B cell (primary cell): ENCODE measurements at regions not wholly inside any gene's neighbourhood (a gene's known extent, or its start where the extent isn't known, plus 50 kb on each side); places are given as distances from the start of the nearest gene placed in this dataset.

Experiments
- ATAC-seq: fragments of 200-7000 bp; cut with Tn5 transposase; one replicate; pipeline ENCODE4 v1.10.0; 2021; ENCODE audit warnings: low read depth, mild to moderate bottlenecking, moderate number of reproducible peaks, moderate library complexity
- CTCF ChIA-PET: fragments of 350-600 bp; sonication (Branson Sonifier 250); formaldehyde crosslinking; loops from one replicate; lab custom pipeline; 2021; ENCODE audit warnings: antibody characterized with exemption, inconsistent platforms; lab: Charles Lee
- POLR2A ChIA-PET: fragments of 350-600 bp; sonication (Branson Sonifier 250); formaldehyde crosslinking; loops from one replicate; lab custom pipeline; 2021; ENCODE audit warnings: antibody characterized with exemption; lab: Charles Lee
- DNase-seq: peaks from one replicate; pipeline ENCODE4 v3.0.0; 2013
- H2AFZ ChIP-seq: 2 replicates; pipeline ENCODE4 v1.6.1; 2012; ENCODE audit warnings: mild to moderate bottlenecking, low read depth, low read length; ENCODE audit not compliant: insufficient read depth, poor library complexity, severe bottlenecking
- H3K27ac ChIP-seq, 2 donors: 1 replicate in 1 of 2; 2 replicates in 1 of 2; pipeline ENCODE4 v1.5.1; 2012 to 2013; ENCODE audit warnings: low read length in 2 of 2, mild to moderate bottlenecking in 2 of 2, moderate library complexity in 1 of 2
- H3K27me3 ChIP-seq, 4 experiments: fragments of 200-600 bp in 1 of 4; sonication (generic) in 1 of 4; replicated peaks in 1 of 4; 1 replicate in 2 of 4; 2 replicates in 2 of 4; pipeline versions ENCODE4 v1.6.1 to v1.7.0; 2013 to 2016; ENCODE audit warnings: low read length in 3 of 4, mild to moderate bottlenecking in 2 of 4, mixed read lengths in 1 of 4, moderate library complexity in 1 of 4; ENCODE audit not compliant: insufficient read depth in 4 of 4, control insufficient read depth in 3 of 4; ENCODE audit errors: control extremely low read depth in 1 of 4
- H3K36me3 ChIP-seq, 2 experiments: replicated peaks in 1 of 2; 1 replicate in 1 of 2; 2 replicates in 1 of 2; pipeline versions ENCODE4 v1.6.1 to v1.7.1; 2013; ENCODE audit warnings: low read length in 1 of 2; ENCODE audit not compliant: insufficient read depth in 2 of 2, control insufficient read depth in 1 of 2; ENCODE audit errors: control extremely low read depth in 1 of 2, extremely low read depth in 1 of 2
- H3K4me1 ChIP-seq, 2 donors: fragments of 200-600 bp in 1 of 2; sonication (generic) in 1 of 2; 1 replicate in 1 of 2; 2 replicates in 1 of 2; pipeline versions ENCODE4 v1.5.1 to v1.6.1; 2013 to 2017; ENCODE audit warnings: low read length in 2 of 2; ENCODE audit not compliant: control insufficient read depth in 2 of 2, insufficient read depth in 2 of 2
- H3K4me2 ChIP-seq: replicated peaks from 2 replicates; pipeline ENCODE3; 2012; ENCODE audit warnings: mild to moderate bottlenecking, low read depth, low read length; ENCODE audit not compliant: poor library complexity, severe bottlenecking
- H3K4me3 ChIP-seq, 5 experiments: fragments of 200-600 bp in 1 of 5; sonication (generic) in 1 of 5; 1 replicate in 3 of 5; 2 replicates in 2 of 5; pipeline versions ENCODE4 v1.5.1 to v1.7.0; 2011 to 2016; ENCODE audit warnings: low read length in 4 of 5, mild to moderate bottlenecking in 4 of 5, low read depth in 2 of 5, control low read depth in 1 of 5, moderate library complexity in 1 of 5; ENCODE audit not compliant: insufficient read depth in 1 of 5; ENCODE audit errors: control extremely low read depth in 1 of 5, extremely low read depth in 1 of 5
- H3K79me2 ChIP-seq: fragments of 200-600 bp; sonication (generic); one replicate; pipeline ENCODE4 v1.6.0; 2016; ENCODE audit warnings: low read length; ENCODE audit not compliant: control insufficient read depth, insufficient read depth
- H3K9ac ChIP-seq: fragments of 200-600 bp; sonication (generic); 2 replicates; pipeline ENCODE4 v1.6.1; 2017; ENCODE audit warnings: mild to moderate bottlenecking, low read length, moderate library complexity
- H3K9me3 ChIP-seq, 3 donors: one replicate each; pipeline versions ENCODE4 v1.6.1 to v1.7.1; 2013; ENCODE audit warnings: low read length in 2 of 3; ENCODE audit not compliant: control insufficient read depth in 2 of 3, insufficient read depth in 1 of 3; ENCODE audit errors: control extremely low read depth in 1 of 3
- H4K20me1 ChIP-seq: 2 replicates; pipeline ENCODE4 v1.6.0; 2012; ENCODE audit warnings: mild to moderate bottlenecking, low read length; ENCODE audit not compliant: insufficient read depth, control insufficient read depth, poor library complexity, severe bottlenecking
- H3K27ac Mint-ChIP-seq: one replicate; pipeline ENCODE4 v1.8.0; 2021; ENCODE audit warnings: mixed read lengths
- H3K27me3 Mint-ChIP-seq: one replicate; pipeline ENCODE4 v1.8.0; 2021; ENCODE audit warnings: mixed read lengths
- H3K4me1 Mint-ChIP-seq: one replicate; pipeline ENCODE4 v1.8.0; 2021; ENCODE audit warnings: mixed read lengths
- H3K4me3 Mint-ChIP-seq: one replicate; pipeline ENCODE4 v1.8.0; 2021; ENCODE audit warnings: mixed read lengths
- H3K9me3 Mint-ChIP-seq: one replicate; pipeline ENCODE4 v1.8.0; 2022; ENCODE audit warnings: mixed read lengths; ENCODE audit not compliant: insufficient read depth
- EZH2 ChIP-seq: IDR thresholded peaks from 2 replicates; pipeline ENCODE4 v1.6.1; 2012; ENCODE audit warnings: borderline replicate concordance, low read depth, mild to moderate bottlenecking, moderate library complexity, low read length; ENCODE audit not compliant: insufficient read depth, poor library complexity, severe bottlenecking
- whole genome bisulfite sequencing: methylation state at CpG from one replicate; pipeline ENCODE4 v1.1.5; 2013; ENCODE audit warnings: missing lambda C conversion rate; ENCODE audit not compliant: insufficient coverage; 5-methylcytosine and 5-hydroxymethylcytosine counted together
- intact Hi-C: fragments of 100-400 bp; cut with micrococcal nuclease; formaldehyde crosslinking; loops from one replicate; pipeline ENCODE4 v1.10.0; 2022
- TF ChIP-seq, protein P1 (sequence below): fragments of 200-600 bp; IDR thresholded peaks from one replicate; pipeline ENCODE4 v1.8.0; 2022; ENCODE audit warnings: antibody characterized with exemption, mild to moderate bottlenecking

DNA sequence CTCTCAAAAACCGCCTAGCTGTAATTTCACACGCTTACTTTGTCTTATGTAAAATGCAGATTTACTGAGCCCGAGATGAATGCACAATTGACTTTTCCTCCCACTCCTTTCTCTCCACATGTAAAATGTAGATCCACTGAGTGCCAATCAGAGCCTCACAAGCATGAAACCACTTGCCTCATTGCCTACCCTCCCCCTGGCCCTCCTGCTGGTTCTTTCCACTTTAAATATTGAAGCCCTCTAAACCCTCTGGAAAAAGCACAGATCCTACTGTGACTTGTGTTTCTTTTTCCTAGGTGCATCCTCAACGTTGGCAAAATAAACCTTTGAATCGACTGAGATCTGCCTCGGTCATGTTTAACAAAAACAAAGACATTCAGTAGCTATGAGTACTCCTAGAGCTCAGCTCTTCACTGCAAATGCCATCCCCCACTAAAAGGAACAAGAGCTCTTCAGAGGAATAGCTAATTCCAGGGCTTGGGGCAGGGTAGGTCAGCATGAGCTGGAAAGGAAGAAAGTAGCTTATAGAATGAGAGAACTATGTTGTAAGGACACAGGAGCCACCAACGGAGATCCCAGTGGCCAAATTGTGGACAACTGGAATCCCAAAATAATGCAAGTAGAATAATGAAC is 365.5 kb upstream of the RUNX1 start:
- no peak overlapping the region for H3K4me2 ChIP-seq
- no peaks in the 10 kb centered on the region for H4K20me1 ChIP-seq
- Mint-ChIP-seq H3K4me3 (no peak overlapping the region), H3K9me3 (no peaks in the 10 kb centered on the region), H3K4me1 (no peaks in the 10 kb centered on the region), H3K27ac (no peak overlapping the region), H3K27me3 (peaks cover 43% of the 10 kb centered on the region)
- H3K27me3 ChIP-seq, result no peaks in the 10 kb centered on the region
- H3K4me1 ChIP-seq, result no peaks in the 10 kb centered on the region
- no peak overlapping the region for H3K27ac ChIP-seq
- no peak overlapping the region for H3K4me3 ChIP-seq
- no peaks in the 10 kb centered on the region for H3K9me3 ChIP-seq
- ChIA-PET POLR2A (no interaction called here), CTCF (interaction anchor here (1.0 kb wide), 1 partner anchor 9 kb away, joined by 3 read pairs; no protein-coding TSS in a partner anchor)
- H3K36me3 ChIP-seq, result no peaks in the 10 kb centered on the region
- no peak overlapping the region for H2AFZ ChIP-seq
- TF ChIP-seq, protein P1, sequence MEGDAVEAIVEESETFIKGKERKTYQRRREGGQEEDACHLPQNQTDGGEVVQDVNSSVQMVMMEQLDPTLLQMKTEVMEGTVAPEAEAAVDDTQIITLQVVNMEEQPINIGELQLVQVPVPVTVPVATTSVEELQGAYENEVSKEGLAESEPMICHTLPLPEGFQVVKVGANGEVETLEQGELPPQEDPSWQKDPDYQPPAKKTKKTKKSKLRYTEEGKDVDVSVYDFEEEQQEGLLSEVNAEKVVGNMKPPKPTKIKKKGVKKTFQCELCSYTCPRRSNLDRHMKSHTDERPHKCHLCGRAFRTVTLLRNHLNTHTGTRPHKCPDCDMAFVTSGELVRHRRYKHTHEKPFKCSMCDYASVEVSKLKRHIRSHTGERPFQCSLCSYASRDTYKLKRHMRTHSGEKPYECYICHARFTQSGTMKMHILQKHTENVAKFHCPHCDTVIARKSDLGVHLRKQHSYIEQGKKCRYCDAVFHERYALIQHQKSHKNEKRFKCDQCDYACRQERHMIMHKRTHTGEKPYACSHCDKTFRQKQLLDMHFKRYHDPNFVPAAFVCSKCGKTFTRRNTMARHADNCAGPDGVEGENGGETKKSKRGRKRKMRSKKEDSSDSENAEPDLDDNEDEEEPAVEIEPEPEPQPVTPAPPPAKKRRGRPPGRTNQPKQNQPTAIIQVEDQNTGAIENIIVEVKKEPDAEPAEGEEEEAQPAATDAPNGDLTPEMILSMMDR, result no peak
- TF ChIP-seq EZH2, result no peak
- H3K79me2 ChIP-seq, result no peaks in the 10 kb centered on the region
- ATAC-seq (no peak), DNase-seq (no peak)
- intact Hi-C loops, result no loop called here
- 90% methylated on average over 6 of the region's 7 CpGs for WGBS
- H3K9ac ChIP-seq, result no peak overlapping the region

DNA sequence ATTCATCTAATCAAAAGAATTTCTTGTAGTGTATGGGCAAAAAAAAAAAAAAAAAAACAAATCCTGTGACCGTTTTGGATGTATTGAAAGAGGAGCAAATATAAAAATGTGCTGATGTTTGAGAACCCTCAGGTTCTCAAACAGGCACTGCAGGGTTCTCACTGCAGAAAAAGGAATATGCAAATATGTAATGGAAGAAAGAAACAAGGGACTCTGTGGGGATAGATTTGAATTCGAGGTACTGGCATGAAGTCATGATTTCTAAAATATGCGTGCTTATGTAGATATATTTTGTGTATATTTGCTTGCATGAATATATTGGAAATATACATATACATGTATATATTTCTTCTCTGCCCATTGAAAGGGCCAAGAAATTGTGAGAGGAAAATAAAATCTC is 365.0 kb upstream of the RUNX1 start:
- intact Hi-C loops, result no loop called here
- H3K36me3 ChIP-seq, result no peaks in the 10 kb centered on the region
- H3K9me3 ChIP-seq, result no peaks in the 10 kb centered on the region
- no peak for TF ChIP-seq EZH2
- TF ChIP-seq, protein P1, result no peak
- Mint-ChIP-seq H3K9me3 (no peaks in the 10 kb centered on the region), H3K4me3 (no peak overlapping the region), H3K27ac (no peak overlapping the region), H3K4me1 (no peaks in the 10 kb centered on the region), H3K27me3 (peaks cover 45% of the 10 kb centered on the region)
- no peaks in the 10 kb centered on the region for H3K27me3 ChIP-seq
- H3K79me2 ChIP-seq, result no peaks in the 10 kb centered on the region
- H3K9ac ChIP-seq, result no peak overlapping the region
- no peaks in the 10 kb centered on the region for H3K4me1 ChIP-seq
- H3K4me2 ChIP-seq, result no peak overlapping the region
- H2AFZ ChIP-seq, result no peak overlapping the region
- no peaks in the 10 kb centered on the region for H4K20me1 ChIP-seq
- H3K4me3 ChIP-seq, result no peak overlapping the region
- ChIA-PET POLR2A (no interaction called here), CTCF (interaction anchor here (1.0 kb wide), 1 partner anchor 8 kb away, joined by 3 read pairs; no protein-coding TSS in a partner anchor)
- H3K27ac ChIP-seq, result no peak overlapping the region
- no CpG with 5 or more reads among the region's 3 CpGs for WGBS
- no peak for DNase-seq
- no peak for ATAC-seq
